ENCODE measurements at regions not wholly inside any gene's neighbourhood (a gene's known extent, or its start where the extent isn't known, plus 50 kb on each side); places are given as distances from the start of the nearest gene placed in this dataset.

DNA sequence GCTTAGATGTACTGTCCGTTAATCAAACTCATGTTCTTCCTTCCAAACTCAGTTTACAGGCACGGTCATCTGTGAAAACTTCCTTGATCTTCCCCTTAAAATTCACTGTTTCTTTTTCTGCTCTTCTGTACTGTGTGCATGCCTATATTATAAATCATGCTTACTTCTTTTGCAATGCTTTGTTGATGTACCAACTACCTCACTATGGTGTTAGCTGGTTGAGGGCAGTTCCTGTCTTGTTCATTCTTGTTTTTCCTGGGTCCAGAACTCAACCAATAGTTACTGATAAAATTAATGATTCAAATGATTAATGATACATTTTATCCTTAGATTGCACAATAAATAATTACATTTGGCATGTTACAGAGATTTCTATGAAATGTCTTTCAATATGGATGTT lies 163.8 kb downstream of the CHRM3 start:
- peak; percentile 48 for ATAC-seq (ENCODE audit: low FRiP score)

DNA sequence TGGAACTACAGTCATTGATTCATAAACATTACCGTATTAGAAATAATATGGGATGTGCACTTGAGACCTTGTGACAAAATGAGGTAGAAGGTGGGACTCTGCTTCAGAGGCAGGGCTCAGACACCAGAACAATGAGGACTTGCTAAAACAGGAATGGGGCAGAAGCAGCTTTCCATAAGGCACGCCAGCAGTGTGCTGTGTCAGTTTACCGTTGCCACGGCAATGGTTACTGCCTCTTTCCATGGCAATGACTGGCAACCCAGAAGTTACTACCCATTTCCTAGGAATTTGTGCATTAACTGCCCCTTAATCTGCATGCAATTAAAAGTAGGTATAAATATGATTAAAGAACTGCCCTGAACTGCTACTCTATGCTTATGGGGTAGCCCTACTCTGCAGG lies 169.0 kb downstream of the CHRM3 start:
- ATAC-seq (ENCODE audit: low FRiP score) (no peak), DNase-seq (ENCODE audit: low spot score) (no peak)
- TF ChIP-seq, protein P1, sequence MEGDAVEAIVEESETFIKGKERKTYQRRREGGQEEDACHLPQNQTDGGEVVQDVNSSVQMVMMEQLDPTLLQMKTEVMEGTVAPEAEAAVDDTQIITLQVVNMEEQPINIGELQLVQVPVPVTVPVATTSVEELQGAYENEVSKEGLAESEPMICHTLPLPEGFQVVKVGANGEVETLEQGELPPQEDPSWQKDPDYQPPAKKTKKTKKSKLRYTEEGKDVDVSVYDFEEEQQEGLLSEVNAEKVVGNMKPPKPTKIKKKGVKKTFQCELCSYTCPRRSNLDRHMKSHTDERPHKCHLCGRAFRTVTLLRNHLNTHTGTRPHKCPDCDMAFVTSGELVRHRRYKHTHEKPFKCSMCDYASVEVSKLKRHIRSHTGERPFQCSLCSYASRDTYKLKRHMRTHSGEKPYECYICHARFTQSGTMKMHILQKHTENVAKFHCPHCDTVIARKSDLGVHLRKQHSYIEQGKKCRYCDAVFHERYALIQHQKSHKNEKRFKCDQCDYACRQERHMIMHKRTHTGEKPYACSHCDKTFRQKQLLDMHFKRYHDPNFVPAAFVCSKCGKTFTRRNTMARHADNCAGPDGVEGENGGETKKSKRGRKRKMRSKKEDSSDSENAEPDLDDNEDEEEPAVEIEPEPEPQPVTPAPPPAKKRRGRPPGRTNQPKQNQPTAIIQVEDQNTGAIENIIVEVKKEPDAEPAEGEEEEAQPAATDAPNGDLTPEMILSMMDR (IDR thresholded peaks at IDR 0.05), result no peak

More for the DNA sequence above, 163.8 kb downstream of the CHRM3 start:
- no peak for DNase-seq (ENCODE audit: low spot score)
- TF ChIP-seq, protein P1 (IDR thresholded peaks at IDR 0.05), result no peak

DNA sequence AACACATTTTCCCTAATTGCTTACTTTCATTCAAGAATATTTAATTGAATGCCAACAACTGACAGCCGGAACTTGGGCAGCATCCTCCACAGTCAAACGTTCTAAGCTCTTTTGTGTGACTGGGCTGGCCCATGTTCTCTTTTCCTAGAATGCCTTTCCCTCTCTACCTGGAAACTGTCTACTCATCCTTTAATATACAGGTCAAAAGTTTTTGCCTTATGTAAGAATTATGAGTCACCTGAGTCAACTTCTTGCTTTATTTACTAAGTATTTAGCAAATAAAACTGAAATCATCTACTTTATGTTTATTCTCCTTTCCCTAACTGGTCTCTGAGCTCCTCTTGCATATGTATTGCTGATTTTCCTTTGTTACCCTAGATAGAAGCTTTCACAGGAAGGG lies 172.2 kb downstream of the CHRM3 start:
- no peak for DNase-seq (ENCODE audit: low spot score)
- TF ChIP-seq, protein P1 (IDR thresholded peaks at IDR 0.05), result no peak
- no peak for ATAC-seq (ENCODE audit: low FRiP score)

DNA sequence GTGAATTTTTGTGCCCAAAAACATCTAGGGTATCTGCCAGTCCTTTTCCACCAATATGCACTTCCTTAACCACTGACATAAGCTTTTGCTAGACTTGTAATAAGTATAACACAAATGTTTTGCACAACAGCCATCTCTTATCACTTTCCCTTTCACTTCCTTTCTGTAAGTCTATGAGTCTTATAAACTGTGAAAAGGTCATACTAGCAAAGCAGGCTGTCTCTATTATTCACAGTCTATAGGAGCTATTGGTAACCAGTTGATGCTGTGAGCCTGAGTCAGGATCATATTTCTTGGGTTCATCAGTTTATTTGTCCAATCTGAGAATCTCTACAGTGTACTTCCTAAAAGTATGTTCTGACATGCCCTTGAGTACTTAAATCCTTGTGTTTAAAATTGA lies 172.6 kb downstream of the CHRM3 start:
- DNase-seq (ENCODE audit: low spot score) (no peak), ATAC-seq (ENCODE audit: low FRiP score) (no peak)
- TF ChIP-seq, protein P1 (IDR thresholded peaks at IDR 0.05), result no peak

DNA sequence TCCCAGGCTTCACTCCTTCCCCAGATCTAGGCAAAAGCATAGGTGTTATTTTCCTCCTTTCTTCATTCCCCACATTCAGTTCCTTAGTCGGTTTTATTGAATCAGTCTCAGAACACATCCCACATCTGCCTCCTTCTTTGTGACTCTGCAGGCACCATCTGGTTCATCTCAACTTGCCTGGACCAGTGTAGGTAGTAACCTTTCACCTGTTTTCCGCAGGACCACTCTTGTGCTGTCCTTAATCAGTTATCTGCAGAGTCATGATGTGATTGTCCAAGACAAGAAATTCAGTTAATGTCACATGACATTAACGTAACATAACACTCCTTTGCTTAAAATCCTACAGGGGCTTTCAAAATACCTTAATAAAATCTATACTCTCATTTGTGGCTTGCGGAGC lies 174.6 kb downstream of the CHRM3 start:
- TF ChIP-seq, protein P1 (IDR thresholded peaks at IDR 0.05), result no peak
- DNase-seq (ENCODE audit: low spot score), result no peak
- ATAC-seq (ENCODE audit: low FRiP score), result no peak

DNA sequence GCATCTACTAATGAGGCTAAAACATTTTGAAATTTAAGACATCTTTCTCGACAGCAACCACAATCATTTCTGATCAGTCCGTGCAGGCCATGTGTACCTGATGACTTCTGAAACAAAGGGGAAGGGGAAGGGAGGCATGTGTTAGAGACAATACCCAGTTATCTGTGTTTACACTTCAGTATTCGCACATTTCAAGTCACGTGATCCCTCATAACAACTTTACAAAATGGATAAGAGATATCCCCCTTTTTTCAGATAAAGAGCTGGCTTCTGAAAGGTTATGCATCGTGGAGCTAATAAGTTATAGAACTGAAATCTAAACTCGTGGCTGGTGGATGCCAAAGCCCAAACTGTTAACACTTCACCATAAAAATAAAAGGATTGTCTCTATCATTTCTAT lies 175.7 kb downstream of the CHRM3 start:
- DNase-seq (ENCODE audit: low spot score), result no peak
- no peak for ATAC-seq (ENCODE audit: low FRiP score)
- TF ChIP-seq, protein P1 (IDR thresholded peaks at IDR 0.05), result no peak

DNA sequence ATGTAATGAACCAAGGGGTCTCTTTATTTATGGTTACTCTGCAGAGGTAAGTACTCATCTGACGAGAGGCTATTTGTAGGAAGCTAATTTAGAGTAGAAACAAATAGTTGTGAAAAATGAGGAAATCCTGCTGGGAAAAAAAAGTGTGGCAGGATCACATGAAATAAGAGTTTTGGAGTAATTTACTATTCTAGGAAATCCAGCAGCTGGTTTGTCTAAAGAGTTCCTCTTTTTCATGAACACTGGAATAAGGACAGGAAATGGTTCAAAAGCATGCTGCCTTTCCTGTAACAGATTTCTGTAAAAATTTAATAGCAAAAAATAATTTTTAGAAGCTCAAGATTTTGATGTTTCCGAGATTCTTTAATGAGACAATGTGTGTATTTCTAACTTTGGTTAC lies 177.3 kb downstream of the CHRM3 start:
- TF ChIP-seq, protein P1 (IDR thresholded peaks at IDR 0.05), result no peak
- ATAC-seq (ENCODE audit: low FRiP score) (no peak), DNase-seq (ENCODE audit: low spot score) (no peak)

All from omental fat pad (tissue), 3 donors.